ENCODE measurements at regions not wholly inside any gene's neighbourhood (a gene's known extent, or its start where the extent isn't known, plus 50 kb on each side); places are given as distances from the start of the nearest gene placed in this dataset.
"Not testable (repeated sequence)": the region's sequence is repeated elsewhere in the genome, so short reads cannot be mapped to it uniquely, and the experiment has no call there.

- Histone ChIP-seq H3K27me3 (ENCODE audit: control insufficient read depth, insufficient read depth, low read length) (peaks cover 49% of the 10 kb centered on the region), H3K4me3 (ENCODE audit: low read depth, low read length) (peak overlapping the region; percentile 78), H3K36me3 (ENCODE audit: control insufficient read depth, insufficient read depth, low read length) (no peaks in the 10 kb centered on the region), H3K9ac (ENCODE audit: low read depth, low read length) (no peak overlapping the region), H3K4me1 (ENCODE audit: control insufficient read depth, insufficient read depth, low read length) (no peaks in the 10 kb centered on the region), H3K9me3 (ENCODE audit: control insufficient read depth, insufficient read depth, low read length) (no peaks in the 10 kb centered on the region)
These were observed 196.9 kb upstream of the ZNF184 start for GRCh38 chr6:27669624-27670301.

- H3K9me3 ChIP-seq (ENCODE audit: control insufficient read depth, insufficient read depth, low read length): no peaks in the 10 kb centered on the region
- H3K27me3 ChIP-seq (ENCODE audit: control insufficient read depth, insufficient read depth, low read length): peaks cover 46% of the 10 kb centered on the region
- H3K9ac ChIP-seq (ENCODE audit: low read depth, low read length): no peak overlapping the region
- no peaks in the 10 kb centered on the region for H3K4me1 ChIP-seq (ENCODE audit: control insufficient read depth, insufficient read depth, low read length)
- no peaks in the 10 kb centered on the region for H3K36me3 ChIP-seq (ENCODE audit: control insufficient read depth, insufficient read depth, low read length)
- H3K4me3 ChIP-seq (ENCODE audit: low read depth, low read length): peak overlapping the region; percentile 78
These were observed 196.4 kb upstream of the ZNF184 start for GRCh38 chr6:27669295-27669623.

DNA sequence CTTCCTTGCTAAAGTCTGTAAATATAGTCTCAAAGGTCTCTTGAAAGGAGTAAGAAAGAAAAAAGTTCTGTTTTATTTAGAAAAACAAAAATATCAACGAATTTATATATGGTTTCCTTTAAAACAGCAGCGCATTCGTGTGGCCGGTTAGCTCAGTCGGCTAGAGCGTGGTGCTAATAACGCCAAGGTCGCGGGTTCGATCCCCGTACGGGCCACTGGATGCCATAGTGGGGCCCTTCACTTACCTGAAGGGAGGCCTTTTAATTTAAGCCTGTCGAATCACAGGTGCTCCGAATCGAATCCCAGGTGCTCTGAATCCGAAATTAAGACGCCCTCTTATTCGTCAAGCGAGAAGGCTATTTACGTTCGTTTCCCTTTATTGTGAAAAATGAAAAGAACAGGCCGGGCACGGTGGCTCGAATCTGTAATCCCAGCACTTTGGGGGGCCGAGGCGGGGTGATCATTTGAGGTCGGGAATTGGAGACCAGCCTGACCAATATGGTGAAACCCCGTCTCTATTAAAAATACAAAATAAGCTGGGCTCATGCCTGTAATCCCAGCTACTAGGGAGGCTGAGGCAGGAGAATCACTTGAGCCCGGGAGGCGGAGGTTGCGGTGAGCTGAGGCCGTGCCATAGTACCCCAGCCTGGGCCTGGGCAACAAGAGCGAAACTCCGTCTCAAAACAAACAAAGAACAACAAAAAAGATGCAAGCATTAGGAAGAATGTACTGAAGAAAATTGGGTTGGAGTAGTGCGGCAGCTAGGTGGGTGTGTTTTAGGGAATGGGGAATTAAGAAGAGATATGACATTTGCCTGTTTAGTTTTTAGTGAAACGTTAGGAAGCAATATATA lies 195.8 kb upstream of the ZNF184 start:
- H3K4me3 ChIP-seq (ENCODE audit: low read depth, low read length): peak overlapping the region; percentile 78
- peaks cover 43% of the 10 kb centered on the region for H3K27me3 ChIP-seq (ENCODE audit: control insufficient read depth, insufficient read depth, low read length)
- H3K36me3 ChIP-seq (ENCODE audit: control insufficient read depth, insufficient read depth, low read length): no peaks in the 10 kb centered on the region
- no peaks in the 10 kb centered on the region for H3K4me1 ChIP-seq (ENCODE audit: control insufficient read depth, insufficient read depth, low read length)
- no peak overlapping the region for H3K9ac ChIP-seq (ENCODE audit: low read depth, low read length)
- no peaks in the 10 kb centered on the region for H3K9me3 ChIP-seq (ENCODE audit: control insufficient read depth, insufficient read depth, low read length)

- peak overlapping the region; percentile 78 for H3K4me3 ChIP-seq (ENCODE audit: low read depth, low read length)
- no peaks in the 10 kb centered on the region for H3K9me3 ChIP-seq (ENCODE audit: control insufficient read depth, insufficient read depth, low read length)
These were observed 194.9 kb upstream of the ZNF184 start for GRCh38 chr6:27667657-27668441.

GRCh38 chr6:27667016-27667656 lies 194.2 kb upstream of the ZNF184 start:
- Histone ChIP-seq H3K27me3 (ENCODE audit: control insufficient read depth, insufficient read depth, low read length) (peaks cover 40% of the 10 kb centered on the region), H3K4me1 (ENCODE audit: control insufficient read depth, insufficient read depth, low read length) (peaks cover 3% of the 10 kb centered on the region), H3K9ac (ENCODE audit: low read depth, low read length) (no peak overlapping the region), H3K36me3 (ENCODE audit: control insufficient read depth, insufficient read depth, low read length) (no peaks in the 10 kb centered on the region), H3K4me3 (ENCODE audit: low read depth, low read length) (peak overlapping the region; percentile 78), H3K9me3 (ENCODE audit: control insufficient read depth, insufficient read depth, low read length) (no peaks in the 10 kb centered on the region)

More at GRCh38 chr6:27667657-27668441, 194.9 kb upstream of the ZNF184 start:
- H3K4me1 ChIP-seq (ENCODE audit: control insufficient read depth, insufficient read depth, low read length): peaks cover 1% of the 10 kb centered on the region
- H3K36me3 ChIP-seq (ENCODE audit: control insufficient read depth, insufficient read depth, low read length): no peaks in the 10 kb centered on the region
- no peak overlapping the region for H3K9ac ChIP-seq (ENCODE audit: low read depth, low read length)
- H3K27me3 ChIP-seq (ENCODE audit: control insufficient read depth, insufficient read depth, low read length): peaks cover 40% of the 10 kb centered on the region

- H3K36me3 ChIP-seq (ENCODE audit: control insufficient read depth, insufficient read depth, low read length): no peaks in the 10 kb centered on the region
- H3K27me3 ChIP-seq (ENCODE audit: control insufficient read depth, insufficient read depth, low read length): peaks cover 14% of the 10 kb centered on the region
- H3K9ac ChIP-seq (ENCODE audit: low read depth, low read length): no peak overlapping the region
- H3K4me3 ChIP-seq (ENCODE audit: low read depth, low read length): no peak overlapping the region
- H3K9me3 ChIP-seq (ENCODE audit: control insufficient read depth, insufficient read depth, low read length): no peaks in the 10 kb centered on the region
- H3K4me1 ChIP-seq (ENCODE audit: control insufficient read depth, insufficient read depth, low read length): peaks cover 3% of the 10 kb centered on the region
These were observed 189.9 kb upstream of the ZNF184 start for GRCh38 chr6:27662769-27663168.

DNA sequence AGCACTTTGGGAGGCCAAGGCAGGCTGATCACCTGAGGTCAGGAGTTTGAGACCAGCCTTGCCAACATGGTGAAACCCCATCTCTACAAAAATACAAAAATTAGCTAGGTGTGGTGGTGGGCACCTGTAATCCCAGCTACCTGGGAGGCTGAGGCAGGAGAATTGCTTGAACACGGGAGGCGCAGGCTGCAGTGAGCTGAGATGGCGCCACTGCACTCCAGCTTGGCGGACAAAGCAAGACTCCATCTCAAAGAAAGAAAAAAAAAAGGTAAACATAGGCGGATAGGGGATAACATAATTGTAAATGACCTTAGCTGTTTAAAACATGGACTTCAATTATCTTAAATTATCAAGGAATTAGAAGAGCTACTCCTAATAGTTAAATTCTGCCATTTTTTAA lies 189.3 kb upstream of the ZNF184 start:
- not testable (repeated sequence) for H3K9ac ChIP-seq (ENCODE audit: low read depth, low read length); H3K4me1 ChIP-seq (ENCODE audit: control insufficient read depth, insufficient read depth, low read length); H3K9me3 ChIP-seq (ENCODE audit: control insufficient read depth, insufficient read depth, low read length); H3K27me3 ChIP-seq (ENCODE audit: control insufficient read depth, insufficient read depth, low read length); H3K36me3 ChIP-seq (ENCODE audit: control insufficient read depth, insufficient read depth, low read length); H3K4me3 ChIP-seq (ENCODE audit: low read depth, low read length)

DNA sequence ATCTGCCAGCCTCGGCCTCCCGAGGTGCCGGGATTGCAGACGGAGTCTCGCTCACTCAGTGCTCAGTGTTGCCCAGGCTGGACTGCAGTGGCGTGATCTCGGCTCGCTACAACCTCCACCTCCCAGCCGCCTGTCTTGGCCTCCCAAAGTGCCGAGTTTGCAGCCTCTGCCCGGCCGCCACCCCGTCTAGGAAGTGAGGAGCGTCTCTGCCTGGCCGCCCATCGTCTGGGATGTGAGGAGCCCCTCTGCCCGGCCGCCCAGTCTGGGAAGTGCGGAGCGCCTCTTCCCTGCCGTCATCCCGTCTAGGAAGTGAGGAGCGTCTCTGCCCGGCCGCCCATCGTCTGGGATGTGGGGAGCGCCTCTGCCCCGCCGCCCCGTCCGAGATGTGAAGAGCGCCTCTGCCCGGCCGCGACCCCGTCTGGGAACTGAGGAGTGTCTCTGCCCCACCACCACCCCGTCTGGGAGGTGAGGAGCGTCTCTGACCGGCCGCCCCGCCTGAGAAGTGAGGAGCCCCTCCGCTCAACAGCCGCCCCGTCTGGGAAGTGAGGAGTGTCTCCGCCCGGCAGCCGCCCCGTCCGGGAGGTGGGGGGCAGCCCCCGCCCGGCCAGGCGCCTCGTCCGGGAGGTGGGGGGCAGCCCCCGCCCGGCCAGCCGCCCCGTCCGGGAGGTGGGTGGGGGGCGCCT lies 180.4 kb upstream of the ZNF184 start:
- not testable (repeated sequence) for H3K36me3 ChIP-seq (ENCODE audit: control insufficient read depth, insufficient read depth, low read length); H3K4me3 ChIP-seq (ENCODE audit: low read depth, low read length); H3K9me3 ChIP-seq (ENCODE audit: control insufficient read depth, insufficient read depth, low read length); H3K4me1 ChIP-seq (ENCODE audit: control insufficient read depth, insufficient read depth, low read length); H3K9ac ChIP-seq (ENCODE audit: low read depth, low read length); H3K27me3 ChIP-seq (ENCODE audit: control insufficient read depth, insufficient read depth, low read length)

DNA sequence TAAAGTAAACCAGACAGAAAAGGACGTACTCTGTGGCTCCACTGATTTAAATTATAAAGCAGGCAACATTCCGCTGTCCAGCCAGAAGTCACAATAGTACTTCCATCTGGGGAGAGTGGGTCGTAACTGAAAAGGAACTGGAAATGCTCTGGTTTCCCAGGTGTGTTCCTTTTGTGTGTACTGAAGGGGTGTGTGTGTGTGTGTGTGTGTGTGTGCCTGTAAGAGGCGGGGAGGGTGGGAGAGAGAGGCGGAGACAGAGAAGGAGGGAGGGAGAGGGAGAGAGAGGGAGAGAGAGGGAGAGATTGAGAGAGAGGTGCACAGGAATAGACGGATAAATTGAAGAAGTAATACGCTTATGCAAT lies 178.4 kb upstream of the ZNF184 start:
- H3K4me3 ChIP-seq (ENCODE audit: low read depth, low read length): peak overlapping the region; percentile 90
- H3K27me3 ChIP-seq (ENCODE audit: control insufficient read depth, insufficient read depth, low read length): no peaks in the 10 kb centered on the region
- no peaks in the 10 kb centered on the region for H3K4me1 ChIP-seq (ENCODE audit: control insufficient read depth, insufficient read depth, low read length)
- no peaks in the 10 kb centered on the region for H3K9me3 ChIP-seq (ENCODE audit: control insufficient read depth, insufficient read depth, low read length)
- H3K9ac ChIP-seq (ENCODE audit: low read depth, low read length): no peak overlapping the region
- H3K36me3 ChIP-seq (ENCODE audit: control insufficient read depth, insufficient read depth, low read length): no peaks in the 10 kb centered on the region

DNA sequence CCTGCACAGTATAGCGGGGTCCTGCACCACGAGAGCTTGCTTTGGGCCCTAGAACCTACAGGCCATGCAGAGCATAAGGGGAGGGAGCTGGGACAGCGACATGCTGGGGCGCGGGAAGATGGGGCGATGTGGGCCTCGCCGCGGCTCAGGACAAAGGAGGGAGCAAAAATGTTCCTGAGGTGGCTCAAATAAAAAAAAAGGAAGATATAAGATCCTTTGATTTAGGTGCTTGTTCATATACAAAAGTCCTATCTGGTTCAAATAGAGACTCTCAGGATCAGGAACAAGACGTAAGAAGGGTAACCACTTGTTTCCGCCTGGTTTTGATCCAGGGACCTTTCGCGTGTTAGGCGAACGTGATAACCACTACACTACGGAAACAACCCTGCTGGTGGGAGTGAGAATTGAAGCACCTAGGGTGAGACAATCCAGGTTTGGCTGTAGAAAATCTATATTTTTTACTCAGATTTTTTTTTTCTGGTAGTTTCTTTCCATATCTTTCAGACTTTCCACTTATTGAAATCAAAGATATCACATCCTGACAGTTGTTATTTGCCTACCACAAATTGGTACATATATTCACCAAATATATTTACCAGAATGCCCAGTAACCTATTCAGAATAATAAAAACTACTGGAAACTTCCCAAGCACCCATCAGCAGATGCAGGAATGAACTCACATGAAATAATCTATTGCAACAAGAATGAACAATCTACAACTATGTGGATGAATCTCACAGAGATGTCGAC lies 177.9 kb upstream of the ZNF184 start:
- Histone ChIP-seq H3K4me1 (ENCODE audit: control insufficient read depth, insufficient read depth, low read length) (no peaks in the 10 kb centered on the region), H3K9me3 (ENCODE audit: control insufficient read depth, insufficient read depth, low read length) (no peaks in the 10 kb centered on the region), H3K36me3 (ENCODE audit: control insufficient read depth, insufficient read depth, low read length) (no peaks in the 10 kb centered on the region), H3K27me3 (ENCODE audit: control insufficient read depth, insufficient read depth, low read length) (no peaks in the 10 kb centered on the region), H3K4me3 (ENCODE audit: low read depth, low read length) (peak overlapping the region; percentile 90), H3K9ac (ENCODE audit: low read depth, low read length) (no peak overlapping the region)

Data from iPS-15b (cell line).